ENCODE measurements at regions not wholly inside any gene's neighbourhood (a gene's known extent, or its start where the extent isn't known, plus 50 kb on each side); places are given as distances from the start of the nearest gene placed in this dataset.

- TF ChIP-seq ZNF396 (CRISPR knock-in tag; IDR thresholded peaks at IDR 0.05; ENCODE audit: borderline replicate concordance) (no peak), ZNF219 (CRISPR knock-in tag; IDR thresholded peaks at IDR 0.05; ENCODE audit: borderline replicate concordance) (no peak), TEAD1 (CRISPR knock-in tag; IDR thresholded peaks at IDR 0.05) (no peak), ZNF416 (CRISPR knock-in tag; IDR thresholded peaks at IDR 0.05) (no peak), ZNF263 (CRISPR knock-in tag; IDR thresholded peaks at IDR 0.05; ENCODE audit: low read depth) (no peak), CREM (CRISPR knock-in tag; IDR thresholded peaks at IDR 0.05) (no peak), ZNF317 (CRISPR knock-in tag; IDR thresholded peaks at IDR 0.05; ENCODE audit: borderline replicate concordance, low read depth) (no peak)
- TF ChIP-seq, protein P1, sequence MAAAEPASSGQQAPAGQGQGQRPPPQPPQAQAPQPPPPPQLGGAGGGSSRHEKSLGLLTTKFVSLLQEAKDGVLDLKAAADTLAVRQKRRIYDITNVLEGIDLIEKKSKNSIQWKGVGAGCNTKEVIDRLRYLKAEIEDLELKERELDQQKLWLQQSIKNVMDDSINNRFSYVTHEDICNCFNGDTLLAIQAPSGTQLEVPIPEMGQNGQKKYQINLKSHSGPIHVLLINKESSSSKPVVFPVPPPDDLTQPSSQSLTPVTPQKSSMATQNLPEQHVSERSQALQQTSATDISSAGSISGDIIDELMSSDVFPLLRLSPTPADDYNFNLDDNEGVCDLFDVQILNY (CRISPR knock-in tag; IDR thresholded peaks at IDR 0.05): no peak
Observed at GRCh38 chr14:56959869-56960268, 149.6 kb upstream of the OTX2 start (continued).

- Mint-ChIP-seq H3K4me1 (peaks cover 10% of the 10 kb centered on the region), H3K9me3 (no peaks in the 10 kb centered on the region), H3K36me3 (no peaks in the 10 kb centered on the region), H3K27me3 (ENCODE audit: low read depth) (no peaks in the 10 kb centered on the region), H3K27ac (no peak overlapping the region), H3K4me3 (no peak overlapping the region)
- TF ChIP-seq FOXP1 (CRISPR knock-in tag; IDR thresholded peaks at IDR 0.05; ENCODE audit: borderline replicate concordance) (no peak), ZSCAN18 (CRISPR knock-in tag; IDR thresholded peaks at IDR 0.05) (no peak), NR3C1 (CRISPR knock-in tag; conservative IDR thresholded peaks at IDR 0.05; ENCODE audit: low read depth) (no peak), ERG (CRISPR knock-in tag; IDR thresholded peaks at IDR 0.05) (no peak), HMGA2 (CRISPR knock-in tag; IDR thresholded peaks at IDR 0.05) (no peak), ZNF138 (CRISPR knock-in tag; conservative IDR thresholded peaks at IDR 0.05) (no peak), SP1 (CRISPR knock-in tag; conservative IDR thresholded peaks at IDR 0.05) (no peak), SOX15 (CRISPR knock-in tag; IDR thresholded peaks at IDR 0.05) (no peak), OVOL2 (CRISPR knock-in tag; IDR thresholded peaks at IDR 0.05; ENCODE audit: borderline replicate concordance) (no peak), PRDM15 (CRISPR knock-in tag; IDR thresholded peaks at IDR 0.05) (no peak), NFE2L1 (CRISPR knock-in tag; IDR thresholded peaks at IDR 0.05) (no peak), TEAD4 (CRISPR knock-in tag; IDR thresholded peaks at IDR 0.05) (no peak), CREB1 (CRISPR knock-in tag; IDR thresholded peaks at IDR 0.05) (no peak)
- no peak for ATAC-seq
- no peak for DNase-seq (ENCODE audit: low spot score)
- ChIA-PET CTCF (no interaction called here), POLR2A (no interaction called here)
Observed at GRCh38 chr14:56959121-56959520, 148.8 kb upstream of the OTX2 start.

Measured in WTC11 (cell line).